Vagina (tissue), 2 donors: ENCODE measurements at regions not wholly inside any gene's neighbourhood (a gene's known extent, or its start where the extent isn't known, plus 50 kb on each side); places are given as distances from the start of the nearest gene placed in this dataset.

Source experiments
- DNase-seq, 2 donors: peaks; one replicate each; pipeline ENCODE4 v3.0.0-alpha.2; 2017; ENCODE audit errors: extremely low spot score in 2 of 2
- H3K27ac ChIP-seq: fragments of 200-600 bp; sonication (generic); one replicate; pipeline ENCODE4 v1.5.1; 2019
- H3K27me3 ChIP-seq: fragments of 200-600 bp; sonication (generic); one replicate; pipeline ENCODE4 v1.5.1; 2019
- H3K36me3 ChIP-seq, 2 donors: fragments of 200-600 bp; sonication (generic); one replicate each; pipeline ENCODE4 v1.5.1; 2017 to 2019
- H3K4me1 ChIP-seq: fragments of 200-600 bp; sonication (generic); one replicate; pipeline ENCODE4 v1.5.1; 2019
- H3K4me3 ChIP-seq, 2 donors: fragments of 200-600 bp; sonication (generic); 1 replicate in 1 of 2; 2 replicates in 1 of 2; pipeline ENCODE4 v1.5.1; 2016 to 2019
- H3K9me3 ChIP-seq: fragments of 200-600 bp; sonication (generic); one replicate; pipeline ENCODE4 v1.5.1; 2019
- CTCF ChIP-seq, 3 experiments: fragments of 450-650 bp in 2 of 3; fragments of 200-600 bp in 1 of 3; sonication (generic) in 1 of 3; IDR thresholded peaks; one replicate each; pipeline ENCODE4 v1.5.1; 2017 to 2019; ENCODE audit warnings: antibody characterized with exemption in 3 of 3, mild to moderate bottlenecking in 2 of 3, moderate library complexity in 2 of 3
- POLR2A ChIP-seq, 2 donors: fragments of 450-650 bp; IDR thresholded peaks; one replicate each; pipeline ENCODE4 v1.6.1; 2017; ENCODE audit warnings: antibody characterized with exemption in 2 of 2, mild to moderate bottlenecking in 2 of 2, moderate library complexity in 2 of 2
- POLR2AphosphoS5 ChIP-seq, 2 donors: sonication (generic); formaldehyde crosslinking; IDR thresholded peaks; one replicate each; pipeline ENCODE4 v1.9.0; 2017; ENCODE audit warnings: antibody characterized with exemption in 2 of 2, mild to moderate bottlenecking in 2 of 2, low read depth in 1 of 2; ENCODE audit not compliant: insufficient read depth in 1 of 2
- intact Hi-C: fragments of 100-400 bp; cut with DNase I; formaldehyde crosslinking; loops from one replicate; pipeline ENCODE4 v1.15.1; 2023

DNA sequence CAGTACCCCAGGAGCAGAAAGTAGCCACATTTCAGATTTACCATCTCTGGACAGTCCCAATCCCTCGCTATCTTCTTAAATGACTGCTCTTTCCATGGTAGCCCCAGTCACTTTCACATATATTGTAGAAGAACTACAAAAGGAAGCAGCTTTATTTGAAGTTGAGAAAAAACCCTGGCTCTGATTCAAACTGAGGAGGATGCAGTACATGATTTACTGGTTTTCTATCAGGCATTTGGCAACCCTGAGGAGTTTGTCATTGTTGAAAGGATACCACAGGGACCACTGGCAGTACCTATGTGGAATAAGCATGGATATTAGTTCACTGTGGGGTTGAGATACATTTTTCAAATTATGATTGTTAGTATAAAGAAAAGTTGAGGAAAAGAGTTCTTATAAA lies 640.9 kb upstream of the SETBP1 start:
- H3K4me1 ChIP-seq: no peaks in the 10 kb centered on the region
- intact Hi-C loops: no loop called here
- TF ChIP-seq POLR2A (IDR thresholded peaks at IDR 0.05): no peak
- no peak for TF ChIP-seq POLR2AphosphoS5 (IDR thresholded peaks at IDR 0.05; ENCODE audit: insufficient read depth in 1 of 2, low read depth in 1 of 2)
- TF ChIP-seq CTCF (IDR thresholded peaks at IDR 0.05): no peak

GRCh38 chr18:44041553-44041952 lies 639.1 kb upstream of the SETBP1 start:
- intact Hi-C loops: no loop called here

More for the DNA sequence above, 640.9 kb upstream of the SETBP1 start:
- no peaks in the 10 kb centered on the region for H3K9me3 ChIP-seq
- H3K36me3 ChIP-seq: no peaks in the 10 kb centered on the region
- no peak overlapping the region for H3K27ac ChIP-seq
- DNase-seq: no peak
- H3K4me3 ChIP-seq: no peak overlapping the region
- H3K27me3 ChIP-seq: no peaks in the 10 kb centered on the region

GRCh38 chr18:44041961-44042360 lies 638.7 kb upstream of the SETBP1 start:
- no peak for DNase-seq
- no peak for TF ChIP-seq CTCF (IDR thresholded peaks at IDR 0.05)
- TF ChIP-seq POLR2AphosphoS5 (IDR thresholded peaks at IDR 0.05; ENCODE audit: insufficient read depth in 1 of 2, low read depth in 1 of 2): no peak
- TF ChIP-seq POLR2A (IDR thresholded peaks at IDR 0.05): no peak
- intact Hi-C loops: no loop called here

More at GRCh38 chr18:44041553-44041952, 639.1 kb upstream of the SETBP1 start:
- H3K4me3 ChIP-seq: no peak overlapping the region
- no peaks in the 10 kb centered on the region for H3K36me3 ChIP-seq
- no peak overlapping the region for H3K27ac ChIP-seq
- no peaks in the 10 kb centered on the region for H3K27me3 ChIP-seq
- no peak for DNase-seq
- no peaks in the 10 kb centered on the region for H3K9me3 ChIP-seq
- no peaks in the 10 kb centered on the region for H3K4me1 ChIP-seq
- TF ChIP-seq CTCF (IDR thresholded peaks at IDR 0.05) (no peak), POLR2A (IDR thresholded peaks at IDR 0.05) (no peak), POLR2AphosphoS5 (IDR thresholded peaks at IDR 0.05; ENCODE audit: insufficient read depth in 1 of 2, low read depth in 1 of 2) (no peak)

GRCh38 chr18:44046376-44046975 lies 634.2 kb upstream of the SETBP1 start:
- H3K36me3 ChIP-seq: no peaks in the 10 kb centered on the region
- TF ChIP-seq POLR2A (IDR thresholded peaks at IDR 0.05) (no peak), POLR2AphosphoS5 (IDR thresholded peaks at IDR 0.05; ENCODE audit: insufficient read depth in 1 of 2, low read depth in 1 of 2) (no peak), CTCF (IDR thresholded peaks at IDR 0.05) (no peak)
- intact Hi-C loops: no loop called here
- no peaks in the 10 kb centered on the region for H3K27me3 ChIP-seq
- DNase-seq: no peak
- no peak overlapping the region for H3K27ac ChIP-seq
- H3K4me3 ChIP-seq: no peak overlapping the region
- H3K9me3 ChIP-seq: no peaks in the 10 kb centered on the region
- no peaks in the 10 kb centered on the region for H3K4me1 ChIP-seq

More at GRCh38 chr18:44041961-44042360, 638.7 kb upstream of the SETBP1 start:
- Histone ChIP-seq H3K4me3 (no peak overlapping the region), H3K36me3 (no peaks in the 10 kb centered on the region), H3K4me1 (no peaks in the 10 kb centered on the region), H3K27me3 (no peaks in the 10 kb centered on the region), H3K27ac (no peak overlapping the region), H3K9me3 (no peaks in the 10 kb centered on the region)

- Histone ChIP-seq H3K4me3 (no peak overlapping the region), H3K9me3 (no peaks in the 10 kb centered on the region), H3K36me3 (no peaks in the 10 kb centered on the region), H3K27ac (no peak overlapping the region), H3K4me1 (no peaks in the 10 kb centered on the region), H3K27me3 (no peaks in the 10 kb centered on the region)
- DNase-seq: no peak
- TF ChIP-seq POLR2A (IDR thresholded peaks at IDR 0.05) (no peak), CTCF (IDR thresholded peaks at IDR 0.05) (no peak), POLR2AphosphoS5 (IDR thresholded peaks at IDR 0.05; ENCODE audit: insufficient read depth in 1 of 2, low read depth in 1 of 2) (no peak)
- intact Hi-C loops: no loop called here
These were observed 633.1 kb upstream of the SETBP1 start for GRCh38 chr18:44047585-44047984.
